Activated CD8-positive, alpha-beta T cell treated with anti-CD3 and anti-CD28 coated beads for 36 hours (primary cell): ENCODE measurements at regions not wholly inside any gene's neighbourhood (a gene's known extent, or its start where the extent isn't known, plus 50 kb on each side); places are given as distances from the start of the nearest gene placed in this dataset.
"Not testable (repeated sequence)": the region's sequence is repeated elsewhere in the genome, so short reads cannot be mapped to it uniquely, and the experiment has no call there.

ENCODE experiments used
- ATAC-seq: fragments of 200-7000 bp; cut with Tn5 transposase; one replicate; pipeline ENCODE4 v1.10.0; 2021; ENCODE audit warnings: mild to moderate bottlenecking, moderate library complexity
- CTCF ChIA-PET: fragments of 350-600 bp; sonication (Branson Sonifier 250); formaldehyde crosslinking; loops from one replicate; lab custom pipeline; 2021; ENCODE audit warnings: antibody characterized with exemption; lab: Charles Lee
- POLR2A ChIA-PET: fragments of 350-600 bp; sonication (Branson Sonifier 250); formaldehyde crosslinking; loops from one replicate; lab custom pipeline; 2021; ENCODE audit warnings: antibody characterized with exemption; lab: Charles Lee
- DNase-seq: peaks from one replicate; pipeline ENCODE4 v3.0.0-alpha.2; 2020
- H3K27ac Mint-ChIP-seq: one replicate; pipeline ENCODE4 v1.8.0; 2021; ENCODE audit warnings: mild to moderate bottlenecking, mixed read lengths
- H3K27me3 Mint-ChIP-seq: one replicate; pipeline ENCODE4 v1.8.0; 2021; ENCODE audit warnings: mixed read lengths
- H3K36me3 Mint-ChIP-seq: one replicate; pipeline ENCODE4 v1.8.0; 2021; ENCODE audit warnings: low read depth, mixed read lengths
- H3K4me1 Mint-ChIP-seq: one replicate; pipeline ENCODE4 v1.8.0; 2021; ENCODE audit warnings: low read depth, mixed read lengths
- H3K4me3 Mint-ChIP-seq: one replicate; pipeline ENCODE4 v1.8.0; 2021; ENCODE audit warnings: mild to moderate bottlenecking, moderate library complexity, mixed read lengths
- H3K9me3 Mint-ChIP-seq: one replicate; pipeline ENCODE4 v1.8.0; 2021; ENCODE audit warnings: mixed read lengths
- CTCF ChIP-seq: fragments of 200-600 bp; IDR thresholded peaks from one replicate; pipeline ENCODE4 v1.8.0; 2022; ENCODE audit warnings: antibody characterized with exemption, mild to moderate bottlenecking
- intact Hi-C: fragments of 100-400 bp; cut with micrococcal nuclease; formaldehyde crosslinking; loops from one replicate; pipeline ENCODE4 v1.10.0; 2022

- H3K9me3 Mint-ChIP-seq, result no peaks in the 10 kb centered on the region
- no peak for TF ChIP-seq CTCF
- H3K27ac Mint-ChIP-seq, result no peak overlapping the region
- intact Hi-C loops, result no loop called here
- ChIA-PET POLR2A (no interaction called here), CTCF (no interaction called here)
- ATAC-seq, result no peak
- no peak overlapping the region for H3K4me3 Mint-ChIP-seq
- H3K27me3 Mint-ChIP-seq, result peaks cover 2% of the 10 kb centered on the region
- no peaks in the 10 kb centered on the region for H3K4me1 Mint-ChIP-seq
- no peak for DNase-seq
- H3K36me3 Mint-ChIP-seq, result no peaks in the 10 kb centered on the region
Observed at GRCh38 chr5:113742176-113742575, 228.7 kb downstream of the YTHDC2 start.

DNA sequence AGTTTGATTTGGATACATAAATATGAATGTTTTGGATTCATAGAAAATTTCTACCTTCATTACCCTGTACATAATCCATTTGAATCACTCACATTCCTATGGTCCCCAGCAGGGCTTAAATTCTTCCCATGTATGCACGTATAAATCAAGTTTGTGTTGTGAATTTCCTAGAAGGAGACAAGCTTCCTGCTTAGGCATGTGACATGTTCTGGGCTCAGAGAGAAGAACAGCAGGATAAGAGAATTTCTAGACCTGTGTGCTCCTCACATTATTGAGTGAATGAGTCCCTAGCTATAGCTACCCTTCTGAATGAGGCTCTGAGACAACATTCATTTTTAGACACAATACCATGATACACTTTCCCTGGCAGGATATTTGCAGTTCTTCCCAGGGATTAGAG, 229.1 kb downstream of the YTHDC2 start:
- ChIA-PET POLR2A (no interaction called here), CTCF (no interaction called here)
- Mint-ChIP-seq H3K36me3 (no peaks in the 10 kb centered on the region), H3K9me3 (no peaks in the 10 kb centered on the region), H3K27ac (no peak overlapping the region), H3K4me3 (no peak overlapping the region), H3K27me3 (peaks cover 2% of the 10 kb centered on the region), H3K4me1 (no peaks in the 10 kb centered on the region)
- ATAC-seq (no peak), DNase-seq (no peak)
- no peak for TF ChIP-seq CTCF
- intact Hi-C loops, result no loop called here

DNA sequence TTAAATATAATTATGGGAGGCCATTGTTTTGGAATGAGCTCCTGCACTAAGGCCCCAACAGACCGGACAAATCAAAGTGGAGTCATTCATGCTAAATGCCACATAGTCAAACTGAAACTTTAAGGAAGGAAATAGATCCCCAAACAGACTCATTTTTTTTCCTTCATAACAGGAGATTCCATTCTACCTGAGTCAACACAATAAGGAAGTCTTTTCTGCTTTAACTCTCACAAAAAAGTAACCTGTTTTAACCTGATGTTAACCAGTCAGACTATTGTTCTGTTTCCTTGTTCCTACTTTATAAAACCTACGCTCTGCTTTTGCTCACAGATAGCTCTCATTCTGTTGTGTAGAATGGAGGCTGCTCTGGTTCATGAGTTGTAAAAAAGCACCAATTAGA, 234.9 kb downstream of the YTHDC2 start:
- Mint-ChIP-seq H3K27me3 (no peaks in the 10 kb centered on the region), H3K9me3 (peaks cover 2% of the 10 kb centered on the region), H3K4me3 (no peak overlapping the region), H3K27ac (no peak overlapping the region), H3K4me1 (no peaks in the 10 kb centered on the region), H3K36me3 (no peaks in the 10 kb centered on the region)
- TF ChIP-seq CTCF, result no peak
- no peak for ATAC-seq
- POLR2A ChIA-PET, result no interaction called here
- intact Hi-C loops, result no loop called here
- CTCF ChIA-PET, result no interaction called here
- DNase-seq, result no peak

DNA sequence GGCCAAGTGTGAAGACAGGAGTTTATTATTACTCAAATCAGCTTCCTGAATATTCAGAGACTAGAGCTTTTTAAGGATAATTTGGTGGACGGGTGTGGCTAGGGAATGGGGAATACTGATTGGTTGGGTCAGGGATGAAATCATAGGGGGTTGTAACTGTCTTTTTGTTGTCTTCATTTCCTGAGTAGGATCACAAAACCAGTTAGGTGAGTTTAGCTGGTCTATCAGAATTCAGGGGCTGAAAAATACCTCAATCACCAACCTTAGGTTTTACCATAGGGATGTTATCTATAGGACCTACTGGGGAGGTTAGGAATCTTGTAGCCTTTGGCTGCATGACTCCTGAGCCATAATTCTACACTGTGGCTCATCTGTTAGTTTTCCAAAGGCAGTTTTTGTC, 235.8 kb downstream of the YTHDC2 start:
- DNase-seq, result no peak
- no peak for ATAC-seq
- Mint-ChIP-seq H3K4me1 (no peaks in the 10 kb centered on the region), H3K9me3 (peaks cover 2% of the 10 kb centered on the region), H3K36me3 (no peaks in the 10 kb centered on the region), H3K27me3 (no peaks in the 10 kb centered on the region), H3K27ac (no peak overlapping the region), H3K4me3 (no peak overlapping the region)
- ChIA-PET CTCF (interaction anchor here (0.6 kb wide), 1 partner anchor 339 kb away, joined by 3 read pairs; no protein-coding TSS in a partner anchor), POLR2A (interaction anchor here (0.7 kb wide), 1 partner anchor 647 kb away, joined by 3 read pairs; no protein-coding TSS in a partner anchor)
- TF ChIP-seq CTCF, result no peak
- intact Hi-C loops, result no loop called here

GRCh38 chr5:113753182-113753581, 239.7 kb downstream of the YTHDC2 start:
- H3K36me3 Mint-ChIP-seq, ATAC-seq, intact Hi-C loops, CTCF ChIA-PET, H3K4me3 Mint-ChIP-seq, H3K27me3 Mint-ChIP-seq, H3K27ac Mint-ChIP-seq, H3K9me3 Mint-ChIP-seq, DNase-seq, POLR2A ChIA-PET, H3K4me1 Mint-ChIP-seq: not testable (repeated sequence)

GRCh38 chr5:113755516-113755915, 242.0 kb downstream of the YTHDC2 start:
- Mint-ChIP-seq H3K4me1 (no peaks in the 10 kb centered on the region), H3K27me3 (peaks cover 2% of the 10 kb centered on the region), H3K4me3 (no peak overlapping the region), H3K9me3 (no peaks in the 10 kb centered on the region), H3K36me3 (no peaks in the 10 kb centered on the region), H3K27ac (no peak overlapping the region)
- DNase-seq, result no peak
- POLR2A ChIA-PET, result no interaction called here
- TF ChIP-seq CTCF, result no peak
- no peak for ATAC-seq
- CTCF ChIA-PET, result no interaction called here
- intact Hi-C loops, result no loop called here
